ENCODE measurements at regions not wholly inside any gene's neighbourhood (a gene's known extent, or its start where the extent isn't known, plus 50 kb on each side); places are given as distances from the start of the nearest gene placed in this dataset.

GRCh38 chr20:39767352-39767751 lies 805.2 kb downstream of the DHX35 start:
- no peak for FAIRE-seq
- POLR2A ChIA-PET (ENCODE audit: partially characterized antibody): no interaction called here
- TF ChIP-seq SRF (IDR thresholded peaks at IDR 0.05; ENCODE audit: low read depth, low read length) (no peak), CBX5 (IDR thresholded peaks at IDR 0.05; ENCODE audit: low read depth, low read length) (no peak), E2F6 (IDR thresholded peaks at IDR 0.05) (no peak), USF2 (IDR thresholded peaks at IDR 0.05; ENCODE audit: low read length) (no peak), BACH1 (IDR thresholded peaks at IDR 0.05; ENCODE audit: low read length) (no peak), RFX5 (IDR thresholded peaks at IDR 0.05; ENCODE audit: borderline replicate concordance, low read depth, low read length) (no peak), SP1 (IDR thresholded peaks at IDR 0.05; ENCODE audit: low read depth, low read length) (no peak), ATF2 (IDR thresholded peaks at IDR 0.05; ENCODE audit: low read length) (no peak), RNF2 (IDR thresholded peaks at IDR 0.05; ENCODE audit: borderline replicate concordance, low read depth, low read length, missing control alignments, poor library complexity, severe bottlenecking) (no peak), ASH2L (IDR thresholded peaks at IDR 0.05; ENCODE audit: low read length) (no peak), TAF1 (IDR thresholded peaks at IDR 0.05; ENCODE audit: low read depth, low read length) (no peak), RXRA (IDR thresholded peaks at IDR 0.05; ENCODE audit: insufficient read depth, low read depth, low read length) (no peak)

More at GRCh38 chr20:39767352-39767751, 805.2 kb downstream of the DHX35 start:
- Histone ChIP-seq H3K9me3 (ENCODE audit: insufficient read depth in 2 of 2, low read depth in 1 of 2, low read length in 1 of 2) (0 out of 4 replicates have a peak, but pooled peaks cover 0 to 5% of the 10 kb centered on the region in 2 experiments), H3K36me3 (ENCODE audit: control insufficient read depth in 2 of 4, insufficient read depth in 4 of 4, low read length in 3 of 4) (no peaks in the 10 kb centered on the region; a peak in 1 of 8 replicates), H3K14ac (ENCODE audit: insufficient read length) (no peak overlapping the region), H2AFZ (ENCODE audit: low read length) (no peak overlapping the region), H3K27ac (ENCODE audit: low read depth, low read length) (no peak overlapping the region), H3K18ac (ENCODE audit: extremely low read depth, low read length) (no peak overlapping the region), H3K9ac (replicated peaks in 1 of 4; ENCODE audit: extremely low read depth in 1 of 4, low read depth in 3 of 4, low read length in 3 of 4) (no peak overlapping the region), H3K4me3 (ENCODE audit: extremely low read depth in 1 of 4, insufficient read depth in 2 of 4, low read depth in 3 of 4, low read length in 4 of 4) (no peak overlapping the region), H3K4me1 (replicated peaks in 1 of 4; ENCODE audit: control insufficient read depth in 3 of 4, insufficient read depth in 4 of 4, low read length in 3 of 4) (no peaks in the 10 kb centered on the region), H4K5ac (ENCODE audit: insufficient read length, low read depth, low read length) (no peak overlapping the region), H4K8ac (ENCODE audit: extremely low read depth, insufficient read depth, low read length) (no peak overlapping the region), H2BK120ac (replicated peaks; ENCODE audit: low read depth, low read length) (no peak overlapping the region), H3K4ac (replicated peaks; ENCODE audit: insufficient read length, low read depth, low read length) (no peak overlapping the region), H4K20me1 (replicated peaks in 1 of 2; ENCODE audit: control insufficient read depth in 1 of 2, insufficient read depth in 2 of 2, low read length in 2 of 2) (no peaks in the 10 kb centered on the region), H2AK5ac (ENCODE audit: low read depth, low read length) (no peak overlapping the region), H3K23me2 (ENCODE audit: low read depth, low read length) (no peaks in the 10 kb centered on the region), H4K91ac (replicated peaks; ENCODE audit: insufficient read length, low read length) (no peak overlapping the region), H3K23ac (ENCODE audit: insufficient read length) (no peak overlapping the region), H3K56ac (replicated peaks; ENCODE audit: insufficient read length, low read depth, low read length) (no peak overlapping the region), H3K79me2 (ENCODE audit: control insufficient read depth in 1 of 2, insufficient read depth in 2 of 2, low read length in 2 of 2) (no peaks in the 10 kb centered on the region), H3K27me3 (replicated peaks in 1 of 4; ENCODE audit: control insufficient read depth in 3 of 4, extremely low read depth in 1 of 4, insufficient read depth in 3 of 4, low read length in 3 of 4) (no peaks in the 10 kb centered on the region), H2BK5ac (ENCODE audit: low read depth, low read length) (no peak overlapping the region), H3K4me2 (ENCODE audit: insufficient read depth in 1 of 2, low read depth in 2 of 2, low read length in 2 of 2) (no peak overlapping the region), H2BK12ac (ENCODE audit: low read depth, low read length) (no peak overlapping the region), H3K79me1 (ENCODE audit: low read depth, low read length) (no peaks in the 10 kb centered on the region), H2BK15ac (ENCODE audit: low read length) (no peak overlapping the region), H2BK20ac (ENCODE audit: low read length) (no peak overlapping the region)
- CTCF ChIA-PET (ENCODE audit: partially characterized antibody): no interaction called here
- DNase-seq (ENCODE audit: low read depth in 1 of 2, low spot score in 2 of 2): no peak
- 82% methylated on average over 1 of the region's 1 CpG; no CpG with 5 or more reads in 1 of the 2 experiments for WGBS, 2 experiments (ENCODE audit: extremely low coverage in 1 of 2, insufficient coverage in 1 of 2, insufficient read length in 1 of 2, insufficient replicate concordance in 2 of 2, low coverage in 1 of 2, low lambda C conversion rate in 2 of 2, missing lambda C conversion rate in 1 of 2)
